A673 (cell line): ENCODE measurements at regions not wholly inside any gene's neighbourhood (a gene's known extent, or its start where the extent isn't known, plus 50 kb on each side); places are given as distances from the start of the nearest gene placed in this dataset.

Experiments
- BruUV-seq: library from RNA; stranded (reverse); fragments of 400-500 nt; replicated peaks from 2 replicates; lab custom pipeline; 2021; lab: Mats Ljungman, UMichigan
- CTCF ChIA-PET: fragments of 300-600 bp; sonication (Branson Sonifier 250); formaldehyde crosslinking; loops from one replicate; lab custom pipeline; 2022; ENCODE audit warnings: antibody characterized with exemption; lab: Charles Lee
- POLR2A ChIA-PET: fragments of 300-600 bp; sonication (Branson Sonifier 250); formaldehyde crosslinking; loops from one replicate; lab custom pipeline; 2022; ENCODE audit warnings: antibody characterized with exemption; ENCODE audit not compliant: low non-redundant PET; lab: Charles Lee
- DNase-seq: peaks from one replicate; pipeline ENCODE4 v3.0.0-alpha.2; 2015; ENCODE audit warnings: low spot score
- H3K27ac ChIP-seq: fragments of 200-600 bp; sonication (generic); 2 replicates; pipeline ENCODE4 v1.5.1; 2016; ENCODE audit warnings: mixed run types, low read depth, mild to moderate bottlenecking, mixed read lengths, antibody characterized with exemption, low read length; ENCODE audit not compliant: poor library complexity, severe bottlenecking
- H3K27me3 ChIP-seq: fragments of 200-600 bp; sonication (generic); replicated peaks from 2 replicates; pipeline ENCODE4 v1.6.1; 2017; ENCODE audit warnings: mixed run types, low read depth, mild to moderate bottlenecking, mixed read lengths, antibody characterized with exemption, low read length; ENCODE audit not compliant: insufficient read depth, poor library complexity
- H3K36me3 ChIP-seq: fragments of 200-600 bp; sonication (generic); 2 replicates; pipeline ENCODE4 v1.6.1; 2016; ENCODE audit warnings: mixed run types, mild to moderate bottlenecking, mixed read lengths, antibody characterized with exemption, low read length; ENCODE audit not compliant: insufficient read depth, poor library complexity, severe bottlenecking
- H3K4me1 ChIP-seq: fragments of 200-600 bp; sonication (generic); 2 replicates; pipeline ENCODE4 v1.6.1; 2017; ENCODE audit warnings: mixed run types, mild to moderate bottlenecking, mixed read lengths, antibody characterized with exemption, low read length; ENCODE audit not compliant: insufficient read depth, poor library complexity, severe bottlenecking
- H3K4me3 ChIP-seq: fragments of 200-600 bp; sonication (generic); 2 replicates; pipeline ENCODE4 v1.5.1; 2016; ENCODE audit warnings: low read depth, mixed run types, mild to moderate bottlenecking, mixed read lengths, low read length; ENCODE audit not compliant: poor library complexity, severe bottlenecking
- H3K9me3 ChIP-seq: fragments of 200-600 bp; sonication (generic); 2 replicates; pipeline ENCODE4 v1.6.1; 2016; ENCODE audit warnings: mixed run types, low read depth, mild to moderate bottlenecking, mixed read lengths, antibody characterized with exemption, low read length; ENCODE audit not compliant: poor library complexity, severe bottlenecking
- CTCF ChIP-seq: fragments of 300-800, 200-600 bp; sonication (generic); conservative IDR thresholded peaks from 2 replicates; pipeline ENCODE4 v1.5.1; 2017; ENCODE audit warnings: low read depth, mild to moderate bottlenecking, antibody characterized with exemption, low read length, moderate library complexity, mixed read lengths
- EZH2 ChIP-seq: fragments of 200-600 bp; sonication (generic); IDR thresholded peaks from 2 replicates; pipeline ENCODE4 v1.6.1; 2017; ENCODE audit warnings: borderline replicate concordance, low read depth, mild to moderate bottlenecking, mixed read lengths, antibody characterized with exemption, low read length; ENCODE audit not compliant: poor library complexity, severe bottlenecking
- intact Hi-C: fragments of 100-400 bp; cut with micrococcal nuclease; formaldehyde crosslinking; loops from one replicate; pipeline ENCODE4 v1.10.0; 2022; ENCODE audit not compliant: unreplicated experiment

DNA sequence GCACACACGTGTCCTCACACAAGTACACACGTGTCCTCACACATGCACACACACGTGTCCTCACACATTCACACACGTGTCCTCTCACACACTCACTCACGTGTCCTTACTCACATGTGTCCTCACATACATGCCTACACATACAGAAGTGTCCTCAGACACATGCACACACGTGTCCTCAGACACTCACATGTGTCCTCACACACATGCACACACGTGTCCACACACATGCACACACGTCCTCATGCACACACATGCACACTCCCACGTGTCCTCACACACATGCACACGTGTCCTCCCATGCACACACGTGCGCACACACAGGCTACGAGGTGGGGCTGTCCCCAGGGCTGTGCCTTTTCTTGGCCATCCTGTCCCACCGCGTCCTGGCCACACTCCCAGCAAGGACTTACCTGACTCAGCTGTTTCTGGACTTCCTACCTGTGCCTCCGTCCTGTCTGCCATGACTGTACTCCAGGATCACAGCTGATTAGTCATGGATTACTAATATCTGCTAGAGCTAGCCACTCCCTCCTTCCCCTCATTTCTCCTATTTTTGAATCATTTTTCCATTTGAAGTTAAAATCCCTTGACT lies 990.2 kb downstream of the BRD1 start:
- no TSS peak for BruUV-seq
- H3K27ac ChIP-seq: no peak overlapping the region
- H3K4me1 ChIP-seq: no peaks in the 10 kb centered on the region
- no peaks in the 10 kb centered on the region for H3K9me3 ChIP-seq
- ChIA-PET POLR2A (no interaction called here), CTCF (no interaction called here)
- no peaks in the 10 kb centered on the region for H3K27me3 ChIP-seq
- DNase-seq: no peak
- H3K4me3 ChIP-seq: no peak overlapping the region
- no peak for TF ChIP-seq CTCF
- no peaks in the 10 kb centered on the region for H3K36me3 ChIP-seq
- intact Hi-C loops: no loop called here

- ChIA-PET CTCF (no interaction called here), POLR2A (no interaction called here)
- Histone ChIP-seq H3K27me3 (no peaks in the 10 kb centered on the region), H3K4me1 (no peaks in the 10 kb centered on the region), H3K9me3 (no peaks in the 10 kb centered on the region), H3K4me3 (no peak overlapping the region), H3K27ac (no peak overlapping the region), H3K36me3 (no peaks in the 10 kb centered on the region)
- no peak for TF ChIP-seq CTCF
- no peak for TF ChIP-seq EZH2
- DNase-seq: no peak
- intact Hi-C loops: no loop called here
- BruUV-seq: no TSS peak
Measured at GRCh38 chr22:48836673-48837340, 990.9 kb downstream of the BRD1 start.

GRCh38 chr22:48835857-48836672 lies 991.6 kb downstream of the BRD1 start:
- no peaks in the 10 kb centered on the region for H3K4me1 ChIP-seq
- no TSS peak for BruUV-seq
- no peak overlapping the region for H3K4me3 ChIP-seq
- ChIA-PET POLR2A (no interaction called here), CTCF (no interaction called here)
- no peaks in the 10 kb centered on the region for H3K36me3 ChIP-seq
- no peak for DNase-seq
- no peaks in the 10 kb centered on the region for H3K27me3 ChIP-seq
- H3K9me3 ChIP-seq: no peaks in the 10 kb centered on the region
- intact Hi-C loops: no loop called here
- TF ChIP-seq EZH2: no peak
- H3K27ac ChIP-seq: no peak overlapping the region
